ENCODE measurements at regions not wholly inside any gene's neighbourhood (a gene's known extent, or its start where the extent isn't known, plus 50 kb on each side); places are given as distances from the start of the nearest gene placed in this dataset.

- Mint-ChIP-seq H3K4me3 (ENCODE audit: low read depth, unreplicated experiment) (no peak overlapping the region), H3K4me1 (ENCODE audit: low read depth, unreplicated experiment) (peaks cover 37% of the 10 kb centered on the region), H3K9me3 (ENCODE audit: low read depth, unreplicated experiment) (no peaks in the 10 kb centered on the region), H3K27ac (ENCODE audit: unreplicated experiment) (peak overlapping the region; percentile 28), H3K36me3 (ENCODE audit: insufficient read depth, unreplicated experiment) (no peaks in the 10 kb centered on the region), H3K27me3 (ENCODE audit: unreplicated experiment) (no peaks in the 10 kb centered on the region)
- CTCF ChIA-PET = interaction anchor here (0.6 kb wide), 1 partner anchor 11 kb away, joined by 4 read pairs; no protein-coding TSS in a partner anchor
- BruUV-seq (replicated peaks) = no TSS peak
- TF ChIP-seq CTCF (IDR thresholded peaks at IDR 0.05; ENCODE audit: unreplicated experiment) = no peak
- no peak for DNase-seq
- intact Hi-C loops (cut with micrococcal nuclease; ENCODE audit: unreplicated experiment) = no loop called here
These were observed 65.2 kb upstream of the CTSC start for GRCh38 chr11:88402784-88403183.

- Mint-ChIP-seq H3K27ac (ENCODE audit: unreplicated experiment) (peak overlapping the region; percentile 28), H3K9me3 (ENCODE audit: low read depth, unreplicated experiment) (no peaks in the 10 kb centered on the region), H3K36me3 (ENCODE audit: insufficient read depth, unreplicated experiment) (no peaks in the 10 kb centered on the region), H3K4me1 (ENCODE audit: low read depth, unreplicated experiment) (peaks cover 37% of the 10 kb centered on the region), H3K4me3 (ENCODE audit: low read depth, unreplicated experiment) (no peak overlapping the region), H3K27me3 (ENCODE audit: unreplicated experiment) (no peaks in the 10 kb centered on the region)
- DNase-seq = no peak
- no peak for TF ChIP-seq CTCF (IDR thresholded peaks at IDR 0.05; ENCODE audit: unreplicated experiment)
- intact Hi-C loops (cut with micrococcal nuclease; ENCODE audit: unreplicated experiment) = no loop called here
- CTCF ChIA-PET = interaction anchor here (0.6 kb wide), 1 partner anchor 11 kb away, joined by 4 read pairs; no protein-coding TSS in a partner anchor
- BruUV-seq (replicated peaks) = no TSS peak
These were observed 64.7 kb upstream of the CTSC start for GRCh38 chr11:88402192-88402715.

DNA sequence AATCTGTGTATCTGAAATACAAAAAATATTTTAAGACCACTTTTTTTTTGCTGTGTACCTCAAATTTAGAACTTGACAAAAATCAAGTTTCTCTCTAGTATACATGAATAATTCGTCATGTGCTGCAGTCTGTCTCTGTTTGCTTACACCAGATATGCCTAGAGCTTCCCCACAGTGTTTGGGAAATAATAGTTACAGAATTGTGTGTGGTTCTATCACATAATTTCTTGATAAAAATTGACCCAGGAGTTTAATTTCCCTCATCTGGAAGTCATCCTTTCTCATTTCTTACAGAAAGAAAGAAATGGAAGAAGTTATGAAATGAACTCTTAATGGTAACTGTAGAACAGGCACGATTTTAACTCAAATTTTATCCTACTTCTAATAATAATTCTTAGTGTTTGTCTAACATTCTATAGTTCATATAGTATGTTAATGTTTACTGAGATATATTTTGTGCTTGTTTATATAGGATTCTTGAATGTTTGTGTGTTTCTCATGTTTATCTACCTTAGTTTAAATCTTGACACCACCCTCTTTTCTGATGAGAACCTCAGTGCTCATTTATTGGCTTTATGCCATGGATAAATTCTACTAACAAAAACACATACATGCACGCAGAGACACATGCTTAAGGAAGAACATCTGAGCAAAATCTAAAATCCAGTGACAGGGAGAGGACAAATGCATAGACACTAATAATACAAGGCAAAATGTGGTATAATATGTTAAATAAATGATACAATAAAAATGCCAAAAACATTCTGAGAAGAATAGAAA lies 61.4 kb upstream of the CTSC start:
- H3K4me3 Mint-ChIP-seq (ENCODE audit: low read depth, unreplicated experiment) = no peak overlapping the region
- BruUV-seq (replicated peaks) = no TSS peak
- no peak overlapping the region for H3K27ac Mint-ChIP-seq (ENCODE audit: unreplicated experiment)
- no peak for DNase-seq
- no peaks in the 10 kb centered on the region for H3K9me3 Mint-ChIP-seq (ENCODE audit: low read depth, unreplicated experiment)
- no peak for TF ChIP-seq CTCF (IDR thresholded peaks at IDR 0.05; ENCODE audit: unreplicated experiment)
- H3K27me3 Mint-ChIP-seq (ENCODE audit: unreplicated experiment) = no peaks in the 10 kb centered on the region
- intact Hi-C loops (cut with micrococcal nuclease; ENCODE audit: unreplicated experiment) = no loop called here
- H3K36me3 Mint-ChIP-seq (ENCODE audit: insufficient read depth, unreplicated experiment) = no peaks in the 10 kb centered on the region
- CTCF ChIA-PET = no interaction called here
- H3K4me1 Mint-ChIP-seq (ENCODE audit: low read depth, unreplicated experiment) = peaks cover 37% of the 10 kb centered on the region

DNA sequence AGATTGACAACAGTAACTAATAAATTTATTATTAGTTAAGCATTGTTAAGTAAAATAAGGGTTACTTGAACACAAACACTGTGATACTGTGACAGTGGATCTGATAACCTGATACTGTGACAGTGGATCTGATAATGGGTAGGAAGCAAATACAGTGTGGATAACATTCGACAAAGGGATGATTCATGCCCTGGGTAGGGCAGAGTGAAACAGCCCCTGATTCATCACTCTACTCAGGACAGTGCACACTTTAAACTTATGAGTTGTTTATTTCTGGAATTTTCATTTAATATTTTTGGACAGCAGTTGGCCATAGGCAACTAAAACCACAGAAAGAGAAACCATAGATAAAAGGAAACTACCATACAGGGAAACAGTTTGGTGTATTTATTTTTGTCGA lies 60.8 kb upstream of the CTSC start:
- Mint-ChIP-seq H3K9me3 (ENCODE audit: low read depth, unreplicated experiment) (no peaks in the 10 kb centered on the region), H3K27me3 (ENCODE audit: unreplicated experiment) (no peaks in the 10 kb centered on the region), H3K36me3 (ENCODE audit: insufficient read depth, unreplicated experiment) (no peaks in the 10 kb centered on the region), H3K27ac (ENCODE audit: unreplicated experiment) (no peak overlapping the region), H3K4me1 (ENCODE audit: low read depth, unreplicated experiment) (peaks cover 35% of the 10 kb centered on the region), H3K4me3 (ENCODE audit: low read depth, unreplicated experiment) (no peak overlapping the region)
- no peak for DNase-seq
- intact Hi-C loops (cut with micrococcal nuclease; ENCODE audit: unreplicated experiment) = no loop called here
- TF ChIP-seq CTCF (IDR thresholded peaks at IDR 0.05; ENCODE audit: unreplicated experiment) = no peak
- CTCF ChIA-PET = no interaction called here
- no TSS peak for BruUV-seq (replicated peaks)
